Upper lobe of right lung (tissue), 1 donor: ENCODE measurements at regions not wholly inside any gene's neighbourhood (a gene's known extent, or its start where the extent isn't known, plus 50 kb on each side); places are given as distances from the start of the nearest gene placed in this dataset.

Source experiments
- ATAC-seq: fragments of 200-7000 bp; cut with Tn5 transposase; one replicate; pipeline ENCODE4 v1.9.1; 2020; ENCODE audit warnings: mild to moderate bottlenecking, moderate library complexity
- DNase-seq: peaks from one replicate; pipeline ENCODE4 v3.0.0-alpha.2; 2020
- H3K27ac ChIP-seq: fragments of 200-600 bp; one replicate; pipeline ENCODE4 v1.8.0; 2022
- H3K27me3 ChIP-seq: fragments of 200-600 bp; one replicate; pipeline ENCODE4 v1.8.0; 2022; ENCODE audit warnings: mild to moderate bottlenecking
- H3K36me3 ChIP-seq: fragments of 200-600 bp; one replicate; pipeline ENCODE4 v1.8.0; 2022
- H3K4me1 ChIP-seq: fragments of 200-600 bp; one replicate; pipeline ENCODE4 v1.8.0; 2022
- H3K4me3 ChIP-seq: fragments of 200-600 bp; one replicate; pipeline ENCODE4 v1.8.0; 2022; ENCODE audit warnings: mild to moderate bottlenecking
- H3K9me3 ChIP-seq: fragments of 200-600 bp; one replicate; pipeline ENCODE4 v1.8.0; 2022
- CTCF ChIP-seq: fragments of 200-600 bp; IDR thresholded peaks from one replicate; pipeline ENCODE4 v1.8.0; 2022; ENCODE audit warnings: antibody characterized with exemption
- intact Hi-C: fragments of 100-400 bp; cut with DNase I; formaldehyde crosslinking; loops from one replicate; pipeline ENCODE4 v1.11.0; 2022
- donor health status: DM: no; HTN: yes; CAD: no; lungs with severe emphysema.

DNA sequence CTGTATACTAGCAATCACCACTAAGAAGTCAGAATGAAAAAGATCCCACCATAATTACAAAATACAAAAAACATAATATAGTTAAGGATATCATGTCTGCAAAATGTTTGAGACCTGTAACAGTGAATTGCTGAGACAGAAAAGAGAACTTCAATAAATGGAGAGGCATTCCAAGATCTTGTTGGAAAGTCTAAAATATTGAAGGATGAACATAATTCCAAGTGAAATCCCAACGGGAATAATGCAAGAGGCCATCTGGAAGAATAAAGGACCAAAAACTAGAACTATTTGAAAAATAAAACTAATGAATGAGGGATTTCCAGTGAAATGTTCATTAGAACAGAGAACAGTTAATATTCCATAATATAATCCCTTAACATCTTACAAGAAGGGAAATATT is 110.9 kb downstream of the COL6A6 start:
- no peak for TF ChIP-seq CTCF
- DNase-seq (no peak), ATAC-seq (no peak)
- no peak overlapping the region for H3K27ac ChIP-seq
- intact Hi-C loops: no loop called here
- H3K27me3 ChIP-seq: no peaks in the 10 kb centered on the region
- no peak overlapping the region for H3K4me3 ChIP-seq
- no peaks in the 10 kb centered on the region for H3K36me3 ChIP-seq
- no peaks in the 10 kb centered on the region for H3K4me1 ChIP-seq
- H3K9me3 ChIP-seq: no peaks in the 10 kb centered on the region
